NCI-H524 (cell line): ENCODE measurements at regions not wholly inside any gene's neighbourhood (a gene's known extent, or its start where the extent isn't known, plus 50 kb on each side); places are given as distances from the start of the nearest gene placed in this dataset.
"Not testable (repeated sequence)": the region's sequence is repeated elsewhere in the genome, so short reads cannot be mapped to it uniquely, and the experiment has no call there.

ENCODE experiments used
- DNase-seq, 2 experiments: peaks; one replicate each; lab custom pipeline; 2025; lab: John Stamatoyannopoulos, UW

GRCh38 chr11:22444076-22444475 lies 105.9 kb downstream of the SLC17A6 start:
- DNase-seq = no peak

- no peak for DNase-seq
These were observed 103.7 kb downstream of the SLC17A6 start for GRCh38 chr11:22441831-22442230.

DNA sequence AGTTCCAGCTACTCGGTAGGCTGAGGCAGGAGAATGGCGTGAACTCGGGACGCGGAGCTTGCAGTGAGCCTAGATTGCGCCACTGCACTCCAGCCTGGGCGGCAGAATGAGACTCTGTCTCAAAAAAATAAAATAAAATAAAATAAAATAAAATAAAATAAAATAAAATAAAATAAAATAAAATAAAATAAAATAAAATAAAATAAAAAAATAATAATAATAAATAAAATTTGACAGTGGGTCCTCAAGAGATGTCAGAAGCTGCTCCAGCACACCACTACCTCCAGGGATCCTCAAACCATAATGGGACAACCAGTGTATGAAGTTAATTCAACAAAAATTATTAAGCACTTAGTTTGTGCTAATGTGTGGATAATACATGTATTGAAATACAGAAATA lies 97.4 kb downstream of the SLC17A6 start:
- not testable (repeated sequence) for DNase-seq

DNA sequence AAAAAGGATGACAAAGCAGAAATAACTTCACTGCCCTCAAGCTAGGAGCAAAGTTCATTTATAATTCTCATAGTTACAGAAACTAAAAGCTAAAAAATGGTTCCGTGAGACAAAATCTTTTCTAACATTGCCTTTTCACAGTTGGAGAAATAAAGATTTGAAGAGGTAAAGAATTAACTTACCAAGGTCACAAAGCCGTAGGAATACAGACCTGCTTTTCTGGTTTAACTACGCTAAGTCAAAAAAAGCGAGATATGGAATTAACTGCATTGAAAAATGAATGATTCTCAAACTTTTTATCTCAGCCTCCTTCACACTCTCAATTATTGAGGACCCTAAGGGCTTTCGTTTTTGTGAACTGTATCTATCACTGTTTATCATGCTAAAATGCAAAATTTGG lies 95.3 kb downstream of the SLC17A6 start:
- DNase-seq = no peak

- DNase-seq = no peak
These were observed 94.9 kb downstream of the SLC17A6 start for GRCh38 chr11:22433094-22433455.

- DNase-seq = peak; percentile 83 to 92
These were observed 94.3 kb downstream of the SLC17A6 start for GRCh38 chr11:22432291-22433093.

DNA sequence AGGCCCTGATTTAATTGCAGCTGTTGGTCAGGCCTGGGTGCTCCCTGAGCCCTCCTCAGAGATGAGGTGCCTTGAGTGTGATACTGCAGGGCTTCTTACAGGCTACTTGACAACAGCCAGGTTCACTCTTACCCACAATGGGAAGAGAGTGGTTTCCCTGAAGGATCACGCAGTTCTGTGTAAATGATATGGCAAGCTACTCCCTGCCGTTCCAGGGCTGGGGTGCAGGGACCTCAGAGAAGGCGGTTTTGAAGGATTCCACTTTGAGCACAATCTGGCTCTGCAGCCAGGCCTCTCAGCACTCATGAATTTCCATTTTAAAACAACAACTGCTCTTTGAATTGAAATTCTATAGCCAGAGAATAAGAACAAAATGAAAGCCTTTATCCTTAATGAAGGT lies 92.9 kb downstream of the SLC17A6 start:
- peak; percentile 42 to 75 for DNase-seq

DNA sequence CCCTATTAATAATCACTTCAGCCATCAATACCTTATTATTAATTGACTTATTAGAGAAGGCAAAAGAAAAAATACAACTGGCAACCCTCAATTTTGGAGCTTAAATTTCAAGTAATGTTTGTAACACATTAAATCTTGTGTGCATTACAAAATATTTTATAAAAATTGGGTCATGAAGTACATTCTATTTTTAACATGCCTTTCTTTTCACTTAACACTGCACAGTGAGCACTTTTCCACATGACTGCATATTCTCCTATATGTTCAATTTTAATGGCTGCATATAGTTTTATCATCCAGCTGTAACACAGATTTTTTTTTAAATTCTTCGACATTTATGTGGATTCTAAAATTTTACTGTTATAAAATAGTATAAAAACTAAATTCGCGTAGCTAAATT lies 92.5 kb downstream of the SLC17A6 start:
- DNase-seq = no peak

GRCh38 chr11:22430141-22430541 lies 92.0 kb downstream of the SLC17A6 start:
- peak in 1 of 2 experiments; percentile 18 for DNase-seq
